ENCODE measurements at regions not wholly inside any gene's neighbourhood (a gene's known extent, or its start where the extent isn't known, plus 50 kb on each side); places are given as distances from the start of the nearest gene placed in this dataset.

- no peak for DNase-seq (ENCODE audit: low read depth in 1 of 2, low spot score in 1 of 2)
Observed at GRCh38 chr15:81869161-81869954, 176.5 kb downstream of the MEX3B start.

GRCh38 chr15:81865850-81866537 is 179.8 kb downstream of the MEX3B start:
- no peak for DNase-seq (ENCODE audit: low read depth in 1 of 2, low spot score in 1 of 2)

- DNase-seq (ENCODE audit: low read depth in 1 of 2, low spot score in 1 of 2): no peak
Observed at GRCh38 chr15:81863162-81863561, 182.7 kb downstream of the MEX3B start.

- DNase-seq (ENCODE audit: low read depth in 1 of 2, low spot score in 1 of 2): no peak
Observed at GRCh38 chr15:81859737-81860516, 185.9 kb downstream of the MEX3B start.

GRCh38 chr15:81858586-81858985 is 187.2 kb downstream of the MEX3B start:
- DNase-seq (ENCODE audit: low read depth in 1 of 2, low spot score in 1 of 2): no peak

- no peak for DNase-seq (ENCODE audit: low read depth in 1 of 2, low spot score in 1 of 2)
Observed at GRCh38 chr15:81858136-81858535, 187.7 kb downstream of the MEX3B start.

- no peak for DNase-seq (ENCODE audit: low read depth in 1 of 2, low spot score in 1 of 2)
Observed at GRCh38 chr15:81856634-81857026, 189.2 kb downstream of the MEX3B start.

GRCh38 chr15:81856001-81856633 is 189.7 kb downstream of the MEX3B start:
- no peak for DNase-seq (ENCODE audit: low read depth in 1 of 2, low spot score in 1 of 2)

GRCh38 chr15:81853150-81853748 is 192.6 kb downstream of the MEX3B start:
- DNase-seq (ENCODE audit: low read depth in 1 of 2, low spot score in 1 of 2): no peak

- no peak for DNase-seq (ENCODE audit: low read depth in 1 of 2, low spot score in 1 of 2)
Observed at GRCh38 chr15:81852411-81853149, 193.2 kb downstream of the MEX3B start.

GRCh38 chr15:81851757-81852156 is 194.1 kb downstream of the MEX3B start:
- no peak for DNase-seq (ENCODE audit: low read depth in 1 of 2, low spot score in 1 of 2)

- DNase-seq (ENCODE audit: low read depth in 1 of 2, low spot score in 1 of 2): no peak
Observed at GRCh38 chr15:81851325-81851724, 194.5 kb downstream of the MEX3B start.

GRCh38 chr15:81849289-81849688 is 196.5 kb downstream of the MEX3B start:
- no peak for DNase-seq (ENCODE audit: low read depth in 1 of 2, low spot score in 1 of 2)

GRCh38 chr15:81848701-81849100 is 197.1 kb downstream of the MEX3B start:
- DNase-seq (ENCODE audit: low read depth in 1 of 2, low spot score in 1 of 2): no peak

GRCh38 chr15:81843757-81844407 is 201.9 kb downstream of the MEX3B start:
- no peak for DNase-seq (ENCODE audit: low read depth in 1 of 2, low spot score in 1 of 2)

GRCh38 chr15:81843226-81843625 is 202.6 kb downstream of the MEX3B start:
- DNase-seq (ENCODE audit: low read depth in 1 of 2, low spot score in 1 of 2): no peak

- no peak for DNase-seq (ENCODE audit: low read depth in 1 of 2, low spot score in 1 of 2)
Observed at GRCh38 chr15:81839387-81839786, 206.4 kb downstream of the MEX3B start.

GRCh38 chr15:81835731-81836130 is 210.1 kb downstream of the MEX3B start:
- DNase-seq (ENCODE audit: low read depth in 1 of 2, low spot score in 1 of 2): no peak

GRCh38 chr15:81830520-81830919 is 215.3 kb downstream of the MEX3B start:
- DNase-seq (ENCODE audit: low read depth in 1 of 2, low spot score in 1 of 2): no peak

GRCh38 chr15:81829918-81830317 is 215.9 kb downstream of the MEX3B start:
- no peak for DNase-seq (ENCODE audit: low read depth in 1 of 2, low spot score in 1 of 2)

Measured in activated CD4-positive, alpha-beta T cell treated with anti-CD3 and anti-CD28 coated beads, Interleukin-2, amount 50 U/mL, for 24 hours (primary cell).